Skeletal muscle tissue (tissue), 3 donors: ENCODE measurements at regions not wholly inside any gene's neighbourhood (a gene's known extent, or its start where the extent isn't known, plus 50 kb on each side); places are given as distances from the start of the nearest gene placed in this dataset.

Source experiments
- H3K27ac ChIP-seq: one replicate; pipeline ENCODE4 v1.7.0; 2013; ENCODE audit warnings: mild to moderate bottlenecking, low read depth, low read length, inconsistent platforms
- H3K27me3 ChIP-seq, 3 donors: one replicate each; pipeline ENCODE4 v1.7.0; 2013; ENCODE audit warnings: low read length in 3 of 3; ENCODE audit not compliant: control insufficient read depth in 3 of 3, insufficient read depth in 3 of 3
- H3K36me3 ChIP-seq, 3 donors: one replicate each; pipeline ENCODE4 v1.7.0; 2013; ENCODE audit warnings: low read length in 3 of 3; ENCODE audit not compliant: control insufficient read depth in 3 of 3, insufficient read depth in 3 of 3
- H3K4me1 ChIP-seq, 3 donors: one replicate each; pipeline ENCODE4 v1.7.0; 2013; ENCODE audit warnings: low read length in 3 of 3, mild to moderate bottlenecking in 3 of 3; ENCODE audit not compliant: control insufficient read depth in 3 of 3, insufficient read depth in 3 of 3
- H3K4me3 ChIP-seq, 3 donors: one replicate each; pipeline ENCODE4 v1.7.0; 2013; ENCODE audit warnings: low read length in 3 of 3
- H3K9ac ChIP-seq, 3 donors: one replicate each; pipeline ENCODE4 v1.7.0; 2013; ENCODE audit warnings: low read length in 3 of 3, mild to moderate bottlenecking in 3 of 3, moderate library complexity in 2 of 3, low read depth in 1 of 3
- H3K9me3 ChIP-seq, 3 donors: one replicate each; pipeline ENCODE4 v1.7.0; 2013; ENCODE audit warnings: low read length in 3 of 3; ENCODE audit not compliant: control insufficient read depth in 3 of 3
- donor health status: Osteomylitis.

GRCh38 chr1:114259511-114260160 is 106.0 kb upstream of the SYT6 start:
- no peaks in the 10 kb centered on the region for H3K36me3 ChIP-seq
- peak overlapping the region; percentile 28 for H3K27ac ChIP-seq
- H3K27me3 ChIP-seq, result no peaks in the 10 kb centered on the region
- H3K9me3 ChIP-seq, result no peaks in the 10 kb centered on the region
- H3K4me1 ChIP-seq, result peaks cover 12 to 19% (median 14%) of the 10 kb centered on the region in 3 donors
- H3K9ac ChIP-seq, result no peak overlapping the region
- H3K4me3 ChIP-seq, result no peak overlapping the region

- Histone ChIP-seq H3K4me1 (peaks cover 12 to 19% (median 14%) of the 10 kb centered on the region in 3 donors), H3K9ac (no peak overlapping the region), H3K4me3 (no peak overlapping the region), H3K9me3 (no peaks in the 10 kb centered on the region), H3K27me3 (no peaks in the 10 kb centered on the region), H3K27ac (no peak overlapping the region), H3K36me3 (no peaks in the 10 kb centered on the region)
Measured at GRCh38 chr1:114258633-114259032, 105.0 kb upstream of the SYT6 start.

GRCh38 chr1:114258074-114258473 is 104.4 kb upstream of the SYT6 start:
- no peak overlapping the region for H3K4me3 ChIP-seq
- no peaks in the 10 kb centered on the region for H3K36me3 ChIP-seq
- H3K9ac ChIP-seq, result no peak overlapping the region
- H3K27ac ChIP-seq, result no peak overlapping the region
- H3K9me3 ChIP-seq, result no peaks in the 10 kb centered on the region
- H3K4me1 ChIP-seq, result peaks cover 12 to 19% (median 14%) of the 10 kb centered on the region in 3 donors
- H3K27me3 ChIP-seq, result no peaks in the 10 kb centered on the region

GRCh38 chr1:114257554-114257953 is 103.9 kb upstream of the SYT6 start:
- no peak overlapping the region for H3K9ac ChIP-seq
- H3K36me3 ChIP-seq, result no peaks in the 10 kb centered on the region
- no peak overlapping the region for H3K4me3 ChIP-seq
- H3K27ac ChIP-seq, result no peak overlapping the region
- H3K9me3 ChIP-seq, result no peaks in the 10 kb centered on the region
- peaks cover 12 to 19% (median 14%) of the 10 kb centered on the region in 3 donors for H3K4me1 ChIP-seq
- no peaks in the 10 kb centered on the region for H3K27me3 ChIP-seq

GRCh38 chr1:114253900-114254299 is 100.2 kb upstream of the SYT6 start:
- H3K27me3 ChIP-seq, result no peaks in the 10 kb centered on the region
- no peak overlapping the region for H3K9ac ChIP-seq
- no peaks in the 10 kb centered on the region for H3K9me3 ChIP-seq
- H3K27ac ChIP-seq, result no peak overlapping the region
- H3K36me3 ChIP-seq, result no peaks in the 10 kb centered on the region
- H3K4me1 ChIP-seq, result peaks cover under 1 to 16% (median 13%) of the 10 kb centered on the region in 3 donors
- no peak overlapping the region for H3K4me3 ChIP-seq

- H3K27ac ChIP-seq, result peak overlapping the region; percentile 79
- H3K9ac ChIP-seq, result peak overlapping the region in 2 of 3 donors; percentile 40 to 63
- H3K4me3 ChIP-seq, result peak overlapping the region in 2 of 3 donors; percentile 34 to 55
- peaks cover 0 to 16% (median 13%) of the 10 kb centered on the region in 3 donors for H3K4me1 ChIP-seq
- H3K27me3 ChIP-seq, result no peaks in the 10 kb centered on the region
- H3K36me3 ChIP-seq, result no peaks in the 10 kb centered on the region
- H3K9me3 ChIP-seq, result no peaks in the 10 kb centered on the region
Measured at GRCh38 chr1:114251573-114251939, 97.9 kb upstream of the SYT6 start.

- no peaks in the 10 kb centered on the region for H3K9me3 ChIP-seq
- peak overlapping the region; percentile 79 for H3K27ac ChIP-seq
Measured at GRCh38 chr1:114250683-114251572, 97.3 kb upstream of the SYT6 start.

GRCh38 chr1:114249691-114250090 is 96.0 kb upstream of the SYT6 start:
- Histone ChIP-seq H3K4me1 (peaks cover 0 to 16% (median 13%) of the 10 kb centered on the region in 3 donors), H3K9ac (no peak overlapping the region), H3K36me3 (no peaks in the 10 kb centered on the region)

More at GRCh38 chr1:114250683-114251572, 97.3 kb upstream of the SYT6 start:
- Histone ChIP-seq H3K4me3 (peak overlapping the region in 2 of 3 donors; percentile 34 to 55), H3K27me3 (no peaks in the 10 kb centered on the region), H3K9ac (peak overlapping the region in 2 of 3 donors; percentile 40 to 63), H3K4me1 (peaks cover 0 to 16% (median 13%) of the 10 kb centered on the region in 3 donors), H3K36me3 (no peaks in the 10 kb centered on the region)

GRCh38 chr1:114248162-114248561 is 94.5 kb upstream of the SYT6 start:
- Histone ChIP-seq H3K4me3 (no peak overlapping the region), H3K9ac (no peak overlapping the region), H3K4me1 (peaks cover 0 to 16% (median 13%) of the 10 kb centered on the region in 3 donors), H3K36me3 (no peaks in the 10 kb centered on the region), H3K27ac (no peak overlapping the region), H3K9me3 (no peaks in the 10 kb centered on the region), H3K27me3 (no peaks in the 10 kb centered on the region)

More at GRCh38 chr1:114249691-114250090, 96.0 kb upstream of the SYT6 start:
- no peaks in the 10 kb centered on the region for H3K9me3 ChIP-seq
- no peaks in the 10 kb centered on the region for H3K27me3 ChIP-seq
- H3K4me3 ChIP-seq, result no peak overlapping the region
- no peak overlapping the region for H3K27ac ChIP-seq
